CD4-positive, alpha-beta T cell treated with Interleukin-2 at 100 ng/mL for 4 hours (primary cell): ENCODE measurements at regions not wholly inside any gene's neighbourhood (a gene's known extent, or its start where the extent isn't known, plus 50 kb on each side); places are given as distances from the start of the nearest gene placed in this dataset.
A peak's percentile ranks its signal among the peaks of the same experiment; 100 is the strongest.
"Not testable (repeated sequence)": the region's sequence is repeated elsewhere in the genome, so short reads cannot be mapped to it uniquely, and the experiment has no call there.

Source experiments
- DNase-seq: peaks from one replicate; pipeline ENCODE4 v3.0.0-alpha.2; 2020; ENCODE audit warnings: low spot score

GRCh38 chr6:144395014-144395413 is 109.9 kb downstream of the UTRN start:
- DNase-seq, result no peak

- DNase-seq, result no peak
Measured at GRCh38 chr6:144395826-144396225, 110.7 kb downstream of the UTRN start.

DNA sequence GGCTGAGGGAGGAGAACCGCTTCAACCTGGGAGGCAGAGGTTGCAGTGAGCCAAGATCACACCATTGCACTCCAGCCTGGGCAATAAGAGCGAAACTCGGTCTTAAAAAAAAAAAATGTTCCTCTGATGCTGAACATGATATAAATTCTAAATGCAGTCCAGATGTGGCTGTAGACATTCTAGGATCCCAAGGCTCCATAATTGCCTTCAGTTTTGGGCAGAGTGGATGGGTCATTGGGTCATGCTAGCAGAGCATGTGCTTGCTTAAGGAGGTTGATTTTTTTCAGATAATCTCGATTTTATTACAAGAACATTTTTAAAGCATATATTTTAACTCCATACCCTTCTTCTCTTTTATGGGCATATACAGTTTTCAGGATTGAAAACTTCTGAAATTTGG is 112.0 kb downstream of the UTRN start:
- DNase-seq, result no peak

GRCh38 chr6:144400321-144400720 is 115.2 kb downstream of the UTRN start:
- no peak for DNase-seq

DNA sequence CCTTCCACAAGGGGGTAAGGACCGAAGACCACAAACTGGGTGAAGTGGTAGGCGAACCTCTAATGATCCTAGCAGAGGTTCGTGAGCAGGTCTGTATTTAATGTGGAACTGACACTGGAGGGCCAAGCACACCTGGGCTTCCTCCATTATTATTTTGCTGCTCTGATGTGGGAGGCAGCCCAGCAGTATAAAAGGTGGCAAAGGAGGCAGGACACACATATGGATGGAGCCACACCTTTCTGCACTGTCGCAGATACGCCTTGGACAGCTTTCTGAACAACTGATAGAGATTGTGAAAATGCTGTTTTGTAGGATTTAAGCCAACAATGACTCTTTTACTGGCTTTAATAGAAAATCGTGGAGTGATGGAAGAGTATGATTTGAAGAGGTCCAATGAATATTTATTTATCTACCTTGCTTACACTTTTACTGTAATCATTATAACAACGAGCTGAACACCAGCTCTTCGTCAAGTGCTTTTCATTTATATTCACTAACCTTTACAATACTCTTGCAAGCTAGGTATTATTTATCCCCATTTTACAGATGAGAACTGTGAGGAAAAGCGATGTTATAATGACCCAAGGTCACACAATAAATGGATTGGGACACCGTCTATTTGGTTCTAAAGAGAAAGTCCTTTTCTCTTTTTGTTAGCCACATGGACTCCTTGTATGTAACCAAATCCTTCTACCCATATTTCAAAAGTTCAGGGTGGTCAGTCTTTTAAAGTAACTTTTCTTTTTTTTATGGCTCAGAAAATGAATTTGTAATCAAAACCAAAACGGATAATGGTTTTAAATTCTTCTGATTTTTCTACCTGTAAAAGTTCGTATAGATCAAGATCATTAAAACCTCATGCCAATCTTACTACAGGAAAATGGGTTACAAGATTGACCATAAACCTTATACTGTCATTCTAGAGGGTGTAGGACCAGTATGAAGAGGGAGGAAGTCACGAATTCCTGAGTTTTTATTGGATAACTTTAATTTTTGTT is 116.9 kb downstream of the UTRN start:
- no peak for DNase-seq

GRCh38 chr6:144402750-144403149 is 117.6 kb downstream of the UTRN start:
- no peak for DNase-seq

DNA sequence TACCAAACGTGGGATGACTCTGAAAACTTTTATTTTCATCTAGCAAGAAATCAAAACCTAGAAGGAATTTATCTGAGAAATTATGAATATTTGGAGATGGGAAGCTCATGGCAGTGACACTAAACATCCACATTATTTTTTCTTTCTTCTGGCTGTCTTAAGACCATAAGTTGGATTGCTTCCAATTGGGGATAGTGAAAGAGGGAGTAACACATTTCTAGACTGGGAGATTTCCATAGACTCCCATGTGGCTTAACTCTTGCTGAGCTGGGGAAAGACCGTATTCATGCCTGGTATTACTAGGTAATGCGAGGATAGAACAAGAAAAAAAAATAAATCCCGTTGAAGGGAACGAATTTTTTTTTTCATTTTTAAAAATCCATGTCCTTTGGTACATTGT is 120.0 kb downstream of the UTRN start:
- no peak for DNase-seq

GRCh38 chr6:144406796-144407195 is 121.7 kb downstream of the UTRN start:
- DNase-seq, result no peak

- DNase-seq, result no peak
Measured at GRCh38 chr6:144408161-144408560, 123.0 kb downstream of the UTRN start.

- DNase-seq, result no peak
Measured at GRCh38 chr6:144410059-144410458, 124.9 kb downstream of the UTRN start.

DNA sequence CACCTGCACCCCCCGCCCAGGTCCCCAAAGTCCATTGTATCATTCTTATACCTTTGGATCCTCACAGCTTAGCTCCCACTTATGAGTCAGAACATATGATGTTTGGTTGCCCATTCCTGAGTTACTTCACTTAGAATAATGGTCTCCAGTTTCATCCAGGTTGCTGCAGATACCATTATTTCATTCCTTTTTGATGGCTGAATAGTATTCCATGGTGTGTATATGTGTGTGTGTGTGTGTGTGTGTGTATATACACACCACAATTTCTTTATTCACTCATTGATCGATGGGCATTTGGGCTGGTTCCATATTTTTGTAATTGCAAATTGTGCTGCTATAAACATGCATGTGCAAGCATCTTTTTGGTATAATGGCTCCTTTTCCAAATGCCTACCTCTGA is 125.4 kb downstream of the UTRN start:
- not testable (repeated sequence) for DNase-seq

GRCh38 chr6:144411531-144412165 is 126.5 kb downstream of the UTRN start:
- peak; percentile 35 for DNase-seq

DNA sequence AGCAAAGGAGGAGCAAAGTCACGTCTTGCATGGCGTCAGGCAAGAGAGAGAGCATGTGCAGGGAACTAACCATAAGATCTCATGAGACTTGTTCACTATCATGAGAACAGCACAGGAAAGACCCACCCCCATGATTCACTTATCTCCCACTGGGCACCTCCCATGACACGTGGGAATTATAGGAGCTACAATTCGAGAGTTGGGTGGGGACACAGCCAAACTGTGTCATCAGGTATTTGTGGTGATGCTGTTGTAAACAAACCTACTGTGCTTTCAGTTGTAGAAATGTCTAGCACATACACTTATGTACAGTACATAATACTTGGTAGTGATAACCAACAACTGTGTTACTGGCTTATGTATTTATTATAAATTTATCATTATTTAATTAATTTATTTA is 128.3 kb downstream of the UTRN start:
- DNase-seq, result peak; percentile 45

GRCh38 chr6:144415014-144415413 is 129.9 kb downstream of the UTRN start:
- DNase-seq, result no peak

DNA sequence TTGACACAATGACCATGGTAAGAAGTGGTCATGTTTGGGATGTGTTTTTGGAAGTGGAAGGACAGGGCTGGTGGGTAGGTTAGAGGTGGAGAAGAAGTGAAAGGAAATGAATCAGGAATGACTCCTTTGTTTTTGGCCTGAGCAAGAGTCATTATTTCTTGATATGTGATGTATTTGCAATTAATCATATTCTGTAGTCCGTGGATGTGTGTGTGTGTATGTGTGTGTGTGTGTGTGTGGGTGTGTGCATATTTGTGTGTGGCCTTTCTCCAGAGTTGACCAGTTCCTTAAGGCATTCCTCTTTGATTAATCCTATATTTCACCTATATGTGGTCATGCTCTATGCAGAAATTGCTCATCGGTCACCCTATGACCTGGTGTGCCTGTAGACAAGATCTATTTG is 130.7 kb downstream of the UTRN start:
- DNase-seq, result no peak

GRCh38 chr6:144416244-144416643 is 131.1 kb downstream of the UTRN start:
- DNase-seq, result no peak

- no peak for DNase-seq
Measured at GRCh38 chr6:144416773-144417172, 131.6 kb downstream of the UTRN start.

GRCh38 chr6:144417681-144418080 is 132.5 kb downstream of the UTRN start:
- DNase-seq, result no peak

DNA sequence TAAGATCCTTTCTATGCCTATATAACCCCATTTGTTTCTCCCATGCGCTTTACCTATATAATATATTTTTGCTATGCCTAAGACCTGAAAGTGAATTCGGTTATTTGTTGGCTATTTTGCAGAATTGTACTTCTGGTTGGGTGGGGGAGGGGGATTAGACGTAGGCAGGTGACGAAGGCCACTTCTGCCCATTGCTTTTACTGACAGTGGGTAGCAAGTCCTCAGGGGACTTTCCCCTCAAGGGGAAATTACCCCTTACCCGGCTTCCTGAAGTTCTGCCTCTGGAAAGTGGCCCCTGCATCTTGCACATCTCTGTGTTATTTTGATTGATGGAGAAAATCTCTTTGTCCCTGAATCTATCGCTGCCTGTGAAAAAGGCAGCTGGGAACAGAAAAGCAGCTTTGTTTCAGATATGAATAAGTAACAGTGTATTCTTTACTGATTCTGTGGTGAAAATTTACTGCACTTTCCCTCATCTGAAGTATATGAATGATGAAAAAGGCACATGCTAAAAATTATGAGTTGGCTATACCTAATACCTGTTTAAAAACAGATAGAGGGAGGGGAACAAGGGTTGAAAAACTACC is 133.9 kb downstream of the UTRN start:
- DNase-seq, result no peak

DNA sequence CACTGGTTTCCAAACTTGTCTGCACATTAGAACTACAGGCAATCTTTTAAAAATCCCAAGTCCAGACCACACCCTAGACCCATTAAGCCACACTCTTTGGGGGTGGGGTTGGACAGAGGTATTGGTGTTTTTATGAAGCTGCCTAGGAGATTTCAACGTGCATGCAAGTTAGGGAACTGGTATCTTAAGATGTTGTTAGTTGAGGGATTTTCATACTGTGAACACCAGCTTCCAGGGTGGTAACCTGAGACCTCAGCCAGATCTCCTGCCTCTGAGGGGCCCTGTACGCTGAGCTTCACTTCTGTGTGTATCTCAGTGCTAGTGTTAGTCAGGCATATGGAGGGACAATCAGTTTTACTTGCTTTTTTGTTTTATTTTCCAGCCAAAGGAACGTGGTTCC is 138.0 kb downstream of the UTRN start:
- DNase-seq, result no peak

GRCh38 chr6:144429753-144430152 is 144.6 kb downstream of the UTRN start:
- DNase-seq, result no peak

DNA sequence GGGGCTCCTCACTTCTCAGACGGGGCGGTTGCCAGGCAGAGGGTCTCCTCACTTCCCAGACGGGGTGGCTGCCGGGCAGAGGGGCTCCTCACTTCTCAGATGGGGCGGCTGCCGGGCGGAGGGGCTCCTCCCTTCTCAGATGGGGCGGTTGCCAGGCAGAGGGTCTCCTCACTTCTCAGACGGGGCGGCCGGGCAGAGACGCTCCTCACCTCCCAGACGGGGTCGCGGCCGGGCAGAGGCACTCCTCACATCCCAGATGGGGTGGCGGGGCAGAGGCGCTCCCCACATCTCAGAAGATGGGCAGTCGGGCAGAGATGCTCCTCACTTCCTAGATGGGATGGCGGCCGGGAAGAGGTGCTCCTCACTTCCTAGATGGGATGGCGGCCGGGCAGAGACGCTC is 148.3 kb downstream of the UTRN start:
- not testable (repeated sequence) for DNase-seq
